Fibroblast of the aortic adventitia (primary cell): ENCODE measurements at regions not wholly inside any gene's neighbourhood (a gene's known extent, or its start where the extent isn't known, plus 50 kb on each side); places are given as distances from the start of the nearest gene placed in this dataset.

Experiments
- DNase-seq: peaks from one replicate; pipeline ENCODE4 v3.0.0-alpha.2; 2010; ENCODE audit warnings: low read depth
- H3K4me3 ChIP-seq: 2 replicates; pipeline ENCODE4 v1.5.1; 2011; ENCODE audit warnings: low read depth, mild to moderate bottlenecking, control low read depth, low read length, moderate library complexity
- TF ChIP-seq, protein P1 (sequence below): IDR thresholded peaks from 2 replicates; pipeline ENCODE4 v1.5.1; 2011; ENCODE audit warnings: mild to moderate bottlenecking, low read length, control low read depth, inconsistent platforms; ENCODE audit not compliant: insufficient read depth

DNA sequence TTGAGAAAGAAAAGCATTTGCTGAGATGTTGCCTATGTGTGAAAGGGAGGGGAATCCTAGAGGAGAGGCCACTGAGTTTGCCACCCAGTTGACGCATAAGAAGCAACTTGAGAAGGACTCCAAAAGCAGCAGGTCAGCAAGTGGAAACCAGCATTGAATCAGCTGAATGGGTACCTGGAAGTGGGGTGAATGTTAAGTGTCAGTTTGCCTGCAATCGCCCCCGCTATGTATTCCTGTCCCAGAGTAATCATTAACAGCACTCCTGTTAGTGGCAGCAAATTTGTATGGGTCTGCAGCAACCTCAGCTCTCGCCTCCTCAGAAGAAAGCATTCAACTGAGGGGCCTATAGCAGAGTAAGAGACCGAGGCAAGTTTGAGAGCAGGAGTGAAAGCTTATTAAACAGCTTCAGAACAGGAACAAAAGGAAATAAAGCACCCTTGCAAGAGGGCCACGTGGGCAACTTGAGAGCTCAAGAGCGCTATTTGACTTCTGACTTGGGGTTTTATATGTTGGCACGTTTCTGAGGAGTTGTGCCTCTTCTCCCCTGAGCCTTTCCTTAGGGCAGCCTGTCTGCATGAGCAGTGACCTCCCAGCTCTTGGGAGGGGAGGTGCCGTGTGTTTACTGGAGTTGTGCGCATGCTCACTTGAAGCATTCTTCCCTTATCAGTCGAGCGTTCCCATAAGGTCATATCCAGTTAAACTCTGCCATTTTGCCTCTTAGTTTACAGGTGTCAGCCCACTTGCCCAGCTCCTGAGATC lies 122.6 kb upstream of the PHACTR1 start:
- H3K4me3 ChIP-seq: no peak overlapping the region
- DNase-seq: no peak
- TF ChIP-seq, protein P1, sequence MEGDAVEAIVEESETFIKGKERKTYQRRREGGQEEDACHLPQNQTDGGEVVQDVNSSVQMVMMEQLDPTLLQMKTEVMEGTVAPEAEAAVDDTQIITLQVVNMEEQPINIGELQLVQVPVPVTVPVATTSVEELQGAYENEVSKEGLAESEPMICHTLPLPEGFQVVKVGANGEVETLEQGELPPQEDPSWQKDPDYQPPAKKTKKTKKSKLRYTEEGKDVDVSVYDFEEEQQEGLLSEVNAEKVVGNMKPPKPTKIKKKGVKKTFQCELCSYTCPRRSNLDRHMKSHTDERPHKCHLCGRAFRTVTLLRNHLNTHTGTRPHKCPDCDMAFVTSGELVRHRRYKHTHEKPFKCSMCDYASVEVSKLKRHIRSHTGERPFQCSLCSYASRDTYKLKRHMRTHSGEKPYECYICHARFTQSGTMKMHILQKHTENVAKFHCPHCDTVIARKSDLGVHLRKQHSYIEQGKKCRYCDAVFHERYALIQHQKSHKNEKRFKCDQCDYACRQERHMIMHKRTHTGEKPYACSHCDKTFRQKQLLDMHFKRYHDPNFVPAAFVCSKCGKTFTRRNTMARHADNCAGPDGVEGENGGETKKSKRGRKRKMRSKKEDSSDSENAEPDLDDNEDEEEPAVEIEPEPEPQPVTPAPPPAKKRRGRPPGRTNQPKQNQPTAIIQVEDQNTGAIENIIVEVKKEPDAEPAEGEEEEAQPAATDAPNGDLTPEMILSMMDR: no peak

DNA sequence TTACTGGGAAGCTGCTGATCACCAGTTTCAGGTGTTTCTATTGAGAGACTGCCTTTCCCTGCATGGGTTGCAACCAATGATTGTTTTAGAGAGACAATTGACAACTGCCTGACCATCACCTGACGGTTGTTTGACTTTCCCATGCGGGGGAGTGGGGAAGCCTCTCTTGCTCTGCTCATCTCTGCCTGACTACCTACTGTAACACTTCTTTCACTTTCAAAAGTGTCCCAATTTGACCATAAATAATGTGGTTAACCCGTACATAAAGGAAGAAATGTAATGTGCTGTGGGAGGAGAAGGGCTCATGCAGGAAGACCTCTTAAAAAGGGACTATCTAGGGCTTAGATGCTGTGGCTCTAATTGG lies 122.1 kb upstream of the PHACTR1 start:
- no peak overlapping the region for H3K4me3 ChIP-seq
- no peak for DNase-seq
- TF ChIP-seq, protein P1: no peak

DNA sequence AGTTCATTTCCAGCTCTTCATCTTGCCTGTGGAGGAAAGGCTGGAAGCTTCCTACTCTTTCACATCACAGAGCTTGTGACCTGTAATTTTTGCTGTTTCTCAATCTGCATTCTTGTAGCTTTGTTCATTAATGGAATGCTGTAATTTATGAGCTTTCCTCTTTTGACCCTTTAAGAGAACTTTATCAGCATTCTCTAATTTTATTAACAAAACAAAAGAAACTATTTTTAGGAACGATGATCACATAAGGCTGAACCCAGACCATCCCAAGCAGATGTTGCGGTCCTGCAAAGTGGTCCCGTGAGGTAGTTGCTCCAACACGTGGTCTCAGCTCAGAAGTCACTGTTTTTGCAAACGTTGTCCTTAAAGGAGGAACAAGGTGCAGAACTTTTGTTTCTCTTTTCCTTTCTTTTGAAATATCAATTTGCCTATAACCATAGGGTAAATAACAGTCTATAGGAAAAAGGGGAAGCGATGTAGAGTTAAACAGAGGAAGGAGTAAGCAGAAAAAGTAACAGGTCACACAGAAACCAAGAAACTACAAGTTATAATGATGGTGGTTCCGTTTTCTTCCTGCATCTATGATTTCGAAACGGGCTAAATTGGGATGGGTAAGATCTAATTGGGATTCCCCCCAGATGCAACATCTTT lies 121.3 kb upstream of the PHACTR1 start:
- no peak overlapping the region for H3K4me3 ChIP-seq
- peak; percentile 93 for DNase-seq
- TF ChIP-seq, protein P1: no peak

- TF ChIP-seq, protein P1: no peak
- no peak overlapping the region for H3K4me3 ChIP-seq
- no peak for DNase-seq
These were observed 119.8 kb upstream of the PHACTR1 start for GRCh38 chr6:12596731-12597130.

GRCh38 chr6:12598919-12599318 lies 117.6 kb upstream of the PHACTR1 start:
- no peak for DNase-seq
- H3K4me3 ChIP-seq: no peak overlapping the region
- TF ChIP-seq, protein P1: no peak

DNA sequence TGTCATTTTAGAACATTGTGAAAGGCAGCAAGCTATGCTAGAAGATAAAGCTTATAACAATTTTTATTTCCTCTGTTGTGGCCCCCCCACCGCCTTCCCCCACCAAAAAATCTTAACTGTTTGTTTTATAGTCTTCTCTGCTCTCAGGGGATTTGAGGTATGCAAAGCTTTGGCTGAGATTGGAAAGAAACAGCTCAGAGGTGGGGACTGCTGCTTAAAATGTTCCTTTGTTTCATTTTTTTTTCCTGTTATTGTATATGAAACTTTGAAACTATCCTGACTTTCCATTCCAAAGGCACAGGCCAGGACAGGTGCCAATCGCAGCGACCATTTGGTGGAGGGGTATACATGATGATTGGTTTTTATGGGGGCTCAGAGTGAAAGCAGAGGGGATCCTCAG lies 114.7 kb upstream of the PHACTR1 start:
- H3K4me3 ChIP-seq: no peak overlapping the region
- DNase-seq: peak; percentile 91

More for the DNA sequence above, 114.7 kb upstream of the PHACTR1 start:
- TF ChIP-seq, protein P1: no peak
